Thyroid gland (tissue), 4 donors: ENCODE measurements at regions not wholly inside any gene's neighbourhood (a gene's known extent, or its start where the extent isn't known, plus 50 kb on each side); places are given as distances from the start of the nearest gene placed in this dataset.

Experiments used
- DNase-seq, 2 donors: peaks; one replicate each; pipeline ENCODE4 v3.0.0-alpha.2; 2019
- H3K27ac ChIP-seq, 3 donors: fragments of 200-600 bp; sonication (generic); 1 replicate in 2 of 3; 2 replicates in 1 of 3; pipeline ENCODE4 v1.5.1; 2016 to 2019; ENCODE audit warnings: mild to moderate bottlenecking in 1 of 3, moderate library complexity in 1 of 3
- H3K27me3 ChIP-seq: fragments of 200-600 bp; sonication (generic); one replicate; pipeline ENCODE4 v1.5.1; 2019
- H3K36me3 ChIP-seq, 2 donors: fragments of 200-600 bp; sonication (generic); one replicate each; pipeline ENCODE4 v1.5.1; 2016 to 2019
- H3K4me1 ChIP-seq, 2 donors: fragments of 200-600 bp; sonication (generic); one replicate each; pipeline ENCODE4 v1.5.1; 2017 to 2019
- H3K4me3 ChIP-seq, 3 donors: fragments of 200-600 bp; sonication (generic); replicated peaks in 1 of 3; 1 replicate in 2 of 3; 2 replicates in 1 of 3; pipeline ENCODE4 v1.5.1; 2016; ENCODE audit warnings: mild to moderate bottlenecking in 1 of 3
- H3K9me3 ChIP-seq: fragments of 200-600 bp; sonication (generic); one replicate; pipeline ENCODE4 v1.5.1; 2017
- CTCF ChIP-seq, 6 experiments: fragments of 200-600 bp in 3 of 6; fragments of 450-650 bp in 3 of 6; sonication (generic) in 3 of 6; IDR thresholded peaks; one replicate each; pipeline ENCODE4 v1.5.1; 2016 to 2019; ENCODE audit warnings: antibody characterized with exemption in 6 of 6, mild to moderate bottlenecking in 2 of 6, inconsistent platforms in 1 of 6, moderate library complexity in 1 of 6
- POLR2A ChIP-seq, 2 donors: fragments of 450-650 bp; IDR thresholded peaks; one replicate each; pipeline ENCODE4 v1.6.1; 2017; ENCODE audit warnings: antibody characterized with exemption in 2 of 2, mild to moderate bottlenecking in 2 of 2, moderate library complexity in 1 of 2
- WGBS, 2 donors: methylation state at CpG; one replicate each; pipeline ENCODE4 v1.1.5; 2017; 5-methylcytosine and 5-hydroxymethylcytosine counted together
- intact Hi-C: fragments of 100-400 bp; cut with DNase I; formaldehyde crosslinking; loops from one replicate; pipeline ENCODE4 v1.15.1; 2023

GRCh38 chr10:23892296-23892695, 316.6 kb upstream of the KIAA1217 start:
- no peak for TF ChIP-seq CTCF (IDR thresholded peaks at IDR 0.05)
- TF ChIP-seq POLR2A (IDR thresholded peaks at IDR 0.05), result no peak
- Histone ChIP-seq H3K4me1 (no peaks in the 10 kb centered on the region), H3K27ac (no peak overlapping the region), H3K27me3 (no peaks in the 10 kb centered on the region), H3K36me3 (no peaks in the 10 kb centered on the region), H3K9me3 (no peaks in the 10 kb centered on the region), H3K4me3 (no peak overlapping the region)
- DNase-seq, result no peak
- intact Hi-C loops, result no loop called here

- no peaks in the 10 kb centered on the region for H3K27me3 ChIP-seq
- TF ChIP-seq CTCF (IDR thresholded peaks at IDR 0.05) (no peak), POLR2A (IDR thresholded peaks at IDR 0.05) (no peak)
- no peak overlapping the region for H3K4me3 ChIP-seq
- 64 to 76% methylated on average over 4 of the region's 4 CpGs for WGBS, 2 donors
- no peaks in the 10 kb centered on the region for H3K9me3 ChIP-seq
- intact Hi-C loops, result no loop called here
- no peaks in the 10 kb centered on the region for H3K4me1 ChIP-seq
- no peak for DNase-seq
- H3K27ac ChIP-seq, result no peak overlapping the region
- no peaks in the 10 kb centered on the region for H3K36me3 ChIP-seq
Measured at GRCh38 chr10:23897267-23897666, 311.7 kb upstream of the KIAA1217 start.

GRCh38 chr10:23897861-23898260, 311.1 kb upstream of the KIAA1217 start:
- no peaks in the 10 kb centered on the region for H3K9me3 ChIP-seq
- H3K27ac ChIP-seq, result no peak overlapping the region
- no peak for TF ChIP-seq CTCF (IDR thresholded peaks at IDR 0.05)
- no peak for TF ChIP-seq POLR2A (IDR thresholded peaks at IDR 0.05)
- no peaks in the 10 kb centered on the region for H3K36me3 ChIP-seq
- intact Hi-C loops, result no loop called here
- 75 to 76% methylated on average over 3 of the region's 3 CpGs for WGBS, 2 donors
- no peaks in the 10 kb centered on the region for H3K27me3 ChIP-seq
- H3K4me3 ChIP-seq, result no peak overlapping the region
- DNase-seq, result no peak
- no peaks in the 10 kb centered on the region for H3K4me1 ChIP-seq

- Histone ChIP-seq H3K4me3 (no peak overlapping the region), H3K9me3 (no peaks in the 10 kb centered on the region), H3K36me3 (no peaks in the 10 kb centered on the region), H3K4me1 (no peaks in the 10 kb centered on the region), H3K27ac (no peak overlapping the region), H3K27me3 (no peaks in the 10 kb centered on the region)
- no peak for DNase-seq
- WGBS, 2 donors, result 74 to 80% methylated on average over 2 of the region's 2 CpGs
- TF ChIP-seq POLR2A (IDR thresholded peaks at IDR 0.05) (no peak), CTCF (IDR thresholded peaks at IDR 0.05) (no peak)
- intact Hi-C loops, result no loop called here
Measured at GRCh38 chr10:23899166-23899565, 309.8 kb upstream of the KIAA1217 start.

- Histone ChIP-seq H3K9me3 (no peaks in the 10 kb centered on the region), H3K27ac (no peak overlapping the region), H3K4me3 (no peak overlapping the region), H3K4me1 (no peaks in the 10 kb centered on the region), H3K36me3 (no peaks in the 10 kb centered on the region), H3K27me3 (no peaks in the 10 kb centered on the region)
- intact Hi-C loops, result no loop called here
- TF ChIP-seq CTCF (IDR thresholded peaks at IDR 0.05) (no peak), POLR2A (IDR thresholded peaks at IDR 0.05) (no peak)
- WGBS, 2 donors, result 82 to 95% methylated on average over 2 of the region's 2 CpGs
- no peak for DNase-seq
Measured at GRCh38 chr10:23910291-23910690, 298.6 kb upstream of the KIAA1217 start.
